ENCODE measurements at regions not wholly inside any gene's neighbourhood (a gene's known extent, or its start where the extent isn't known, plus 50 kb on each side); places are given as distances from the start of the nearest gene placed in this dataset.

GRCh38 chr5:7036192-7036835, 323.1 kb downstream of the TENT4A start:
- no peak for DNase-seq (ENCODE audit: insufficient read length, low spot score, missing footprints)
- H3K4me2 ChIP-seq (ENCODE audit: insufficient read depth, low read length), result no peak overlapping the region
- H3K36me3 ChIP-seq (ENCODE audit: insufficient read depth, low read length), result no peaks in the 10 kb centered on the region
- peaks cover 5% of the 10 kb centered on the region for H3K9me3 ChIP-seq (ENCODE audit: low read depth, low read length)
- no peak overlapping the region for H3K27ac ChIP-seq (ENCODE audit: low read depth, low read length)
- TF ChIP-seq CTCF (IDR thresholded peaks at IDR 0.05; ENCODE audit: extremely low read depth, low read depth, low read length), result no peak
- H3K27me3 ChIP-seq (ENCODE audit: insufficient read depth, low read length), result no peaks in the 10 kb centered on the region
- no peak overlapping the region for H2AFZ ChIP-seq (ENCODE audit: low read length)
- H3K4me1 ChIP-seq (ENCODE audit: insufficient read depth, low read length), result no peaks in the 10 kb centered on the region
- H3K79me2 ChIP-seq (ENCODE audit: insufficient read depth, low read length), result no peaks in the 10 kb centered on the region
- H3K4me3 ChIP-seq (ENCODE audit: insufficient read depth, low read length), result no peak overlapping the region
- H4K20me1 ChIP-seq (ENCODE audit: insufficient read depth, low read length), result no peaks in the 10 kb centered on the region

GRCh38 chr5:7039074-7039473, 325.8 kb downstream of the TENT4A start:
- no peak for TF ChIP-seq CTCF (IDR thresholded peaks at IDR 0.05; ENCODE audit: extremely low read depth, low read depth, low read length)
- no peak overlapping the region for H3K27ac ChIP-seq (ENCODE audit: low read depth, low read length)
- no peak overlapping the region for H2AFZ ChIP-seq (ENCODE audit: low read length)
- no peaks in the 10 kb centered on the region for H3K27me3 ChIP-seq (ENCODE audit: insufficient read depth, low read length)
- no peak overlapping the region for H3K4me2 ChIP-seq (ENCODE audit: insufficient read depth, low read length)
- H3K4me1 ChIP-seq (ENCODE audit: insufficient read depth, low read length), result no peaks in the 10 kb centered on the region
- DNase-seq (ENCODE audit: insufficient read length, low spot score, missing footprints), result peak; percentile 32
- peaks cover 6% of the 10 kb centered on the region for H3K9me3 ChIP-seq (ENCODE audit: low read depth, low read length)
- H4K20me1 ChIP-seq (ENCODE audit: insufficient read depth, low read length), result no peaks in the 10 kb centered on the region
- H3K36me3 ChIP-seq (ENCODE audit: insufficient read depth, low read length), result no peaks in the 10 kb centered on the region
- H3K79me2 ChIP-seq (ENCODE audit: insufficient read depth, low read length), result no peaks in the 10 kb centered on the region
- no peak overlapping the region for H3K4me3 ChIP-seq (ENCODE audit: insufficient read depth, low read length)

GRCh38 chr5:7040111-7040510, 326.9 kb downstream of the TENT4A start:
- Histone ChIP-seq H4K20me1 (ENCODE audit: insufficient read depth, low read length) (no peaks in the 10 kb centered on the region), H3K4me1 (ENCODE audit: insufficient read depth, low read length) (no peaks in the 10 kb centered on the region), H3K27me3 (ENCODE audit: insufficient read depth, low read length) (no peaks in the 10 kb centered on the region), H3K9me3 (ENCODE audit: low read depth, low read length) (peaks cover 6% of the 10 kb centered on the region), H3K36me3 (ENCODE audit: insufficient read depth, low read length) (no peaks in the 10 kb centered on the region), H3K4me2 (ENCODE audit: insufficient read depth, low read length) (no peak overlapping the region), H2AFZ (ENCODE audit: low read length) (no peak overlapping the region), H3K27ac (ENCODE audit: low read depth, low read length) (no peak overlapping the region), H3K79me2 (ENCODE audit: insufficient read depth, low read length) (no peaks in the 10 kb centered on the region), H3K4me3 (ENCODE audit: insufficient read depth, low read length) (no peak overlapping the region)
- no peak for TF ChIP-seq CTCF (IDR thresholded peaks at IDR 0.05; ENCODE audit: extremely low read depth, low read depth, low read length)
- DNase-seq (ENCODE audit: insufficient read length, low spot score, missing footprints), result no peak

- no peak for TF ChIP-seq CTCF (IDR thresholded peaks at IDR 0.05; ENCODE audit: extremely low read depth, low read depth, low read length)
- Histone ChIP-seq H3K4me2 (ENCODE audit: insufficient read depth, low read length) (no peak overlapping the region), H2AFZ (ENCODE audit: low read length) (no peak overlapping the region), H3K4me3 (ENCODE audit: insufficient read depth, low read length) (no peak overlapping the region), H3K4me1 (ENCODE audit: insufficient read depth, low read length) (no peaks in the 10 kb centered on the region), H3K9me3 (ENCODE audit: low read depth, low read length) (peaks cover 4% of the 10 kb centered on the region), H3K27ac (ENCODE audit: low read depth, low read length) (no peak overlapping the region), H3K79me2 (ENCODE audit: insufficient read depth, low read length) (no peaks in the 10 kb centered on the region), H3K36me3 (ENCODE audit: insufficient read depth, low read length) (no peaks in the 10 kb centered on the region), H4K20me1 (ENCODE audit: insufficient read depth, low read length) (no peaks in the 10 kb centered on the region), H3K27me3 (ENCODE audit: insufficient read depth, low read length) (no peaks in the 10 kb centered on the region)
- DNase-seq (ENCODE audit: insufficient read length, low spot score, missing footprints), result no peak
Observed at GRCh38 chr5:7043797-7044196, 330.6 kb downstream of the TENT4A start.
